ENCODE measurements at regions not wholly inside any gene's neighbourhood (a gene's known extent, or its start where the extent isn't known, plus 50 kb on each side); places are given as distances from the start of the nearest gene placed in this dataset.

DNA sequence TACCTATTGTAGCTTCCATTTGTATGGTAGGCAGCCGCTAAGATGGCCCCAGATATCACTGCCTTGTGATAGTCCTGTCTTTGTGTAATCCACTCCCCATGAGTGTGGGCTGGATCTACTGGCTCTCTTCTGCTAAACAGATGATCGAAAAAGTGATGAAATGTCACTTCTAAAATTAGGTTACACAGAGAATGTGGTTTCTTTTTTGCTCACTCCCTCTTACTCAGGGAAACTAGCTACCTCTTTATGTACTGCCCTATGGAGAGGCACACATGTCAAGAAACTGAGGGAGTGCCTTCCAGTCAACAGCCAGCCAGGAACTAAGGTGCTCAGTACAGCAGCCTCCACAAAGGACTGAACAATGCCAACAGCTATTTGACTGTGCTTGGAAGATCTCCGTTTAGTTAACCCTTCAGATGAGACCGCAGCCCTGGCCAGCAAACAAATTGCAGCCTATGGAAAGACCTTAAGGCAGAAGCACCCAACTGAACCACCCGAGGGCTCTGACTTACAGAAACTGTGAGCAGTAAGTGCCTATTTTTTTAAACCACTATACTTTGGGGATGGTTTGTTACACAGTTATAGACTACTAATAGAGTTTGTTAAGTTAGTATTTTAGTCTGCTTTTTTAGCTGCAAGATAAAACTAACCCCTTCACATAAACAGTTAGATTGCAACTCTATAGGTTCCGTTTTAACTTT is 113.2 kb upstream of the MAF start:
- DNase-seq (ENCODE audit: low spot score): no peak

GRCh38 chr16:79712276-79712675 is 111.7 kb upstream of the MAF start:
- no peak for DNase-seq (ENCODE audit: low spot score)

- DNase-seq (ENCODE audit: low spot score): no peak
These were observed 107.3 kb upstream of the MAF start for GRCh38 chr16:79707876-79708275.

DNA sequence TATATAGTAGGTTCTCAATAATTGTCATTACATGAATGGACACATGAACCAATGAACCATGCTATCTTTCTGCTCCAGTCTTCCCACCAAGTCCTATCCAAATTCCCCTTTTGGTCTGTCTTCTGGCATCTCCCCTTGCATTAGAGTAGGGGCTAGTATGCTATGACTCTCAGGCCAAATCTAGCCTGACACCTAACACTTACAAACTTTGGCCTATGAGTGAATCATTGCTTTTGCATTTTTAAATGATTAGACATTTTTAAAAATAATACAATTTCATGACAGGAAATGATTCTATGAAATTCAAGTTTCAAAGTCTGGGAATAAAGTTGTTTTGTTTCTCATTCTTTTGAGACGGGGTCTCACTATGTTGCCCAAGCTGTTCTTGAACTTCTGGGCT is 102.5 kb upstream of the MAF start:
- DNase-seq (ENCODE audit: low spot score): no peak

DNA sequence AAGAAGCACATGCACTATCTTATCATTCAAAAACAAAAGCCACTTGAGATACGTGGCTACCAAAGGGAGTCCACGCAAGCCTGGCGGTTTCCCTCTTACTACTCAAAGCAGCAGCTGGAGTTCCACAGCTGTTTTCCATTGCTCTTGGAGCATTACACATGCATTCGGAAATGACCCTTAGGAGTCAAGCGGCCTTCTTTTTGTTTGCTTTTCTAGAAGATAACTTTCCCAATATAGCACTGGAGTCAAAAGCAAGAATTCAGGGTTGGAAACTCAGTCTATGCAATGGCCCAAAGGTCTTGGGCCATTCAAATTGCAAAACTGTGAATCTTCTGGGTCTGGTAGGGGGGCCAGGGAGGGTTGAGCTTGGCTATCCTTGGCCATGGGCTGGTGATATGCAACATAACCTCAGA is 97.8 kb upstream of the MAF start:
- no peak for DNase-seq (ENCODE audit: low spot score)

DNA sequence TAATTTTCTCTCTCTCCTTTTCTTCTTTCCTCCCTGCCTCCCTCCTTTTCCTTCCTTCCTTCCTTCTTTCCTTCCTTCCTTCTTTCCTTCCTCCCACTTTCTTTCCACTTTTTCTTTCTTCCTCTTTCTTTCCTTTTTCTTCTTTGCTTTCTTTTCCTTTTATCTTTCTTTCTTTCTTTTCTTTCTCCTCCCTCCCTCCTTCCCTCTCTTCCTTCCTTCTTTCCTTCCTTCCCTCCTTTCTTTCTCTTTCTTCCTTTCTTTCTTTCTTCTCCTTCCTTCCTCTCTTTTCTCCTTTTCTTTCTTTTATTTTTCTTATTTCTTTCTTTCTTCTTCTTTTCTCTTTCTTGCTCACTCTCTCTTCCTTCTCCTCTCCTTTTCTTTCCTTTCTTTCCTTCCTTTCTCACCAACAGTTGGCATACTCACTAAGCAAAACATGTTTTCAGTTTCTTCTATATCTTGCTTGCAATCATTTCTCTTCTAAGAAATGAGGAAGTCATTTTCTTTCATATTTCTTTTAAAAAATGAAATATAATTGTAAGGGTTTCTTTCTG is 97.1 kb upstream of the MAF start:
- DNase-seq (ENCODE audit: low spot score): no peak

DNA sequence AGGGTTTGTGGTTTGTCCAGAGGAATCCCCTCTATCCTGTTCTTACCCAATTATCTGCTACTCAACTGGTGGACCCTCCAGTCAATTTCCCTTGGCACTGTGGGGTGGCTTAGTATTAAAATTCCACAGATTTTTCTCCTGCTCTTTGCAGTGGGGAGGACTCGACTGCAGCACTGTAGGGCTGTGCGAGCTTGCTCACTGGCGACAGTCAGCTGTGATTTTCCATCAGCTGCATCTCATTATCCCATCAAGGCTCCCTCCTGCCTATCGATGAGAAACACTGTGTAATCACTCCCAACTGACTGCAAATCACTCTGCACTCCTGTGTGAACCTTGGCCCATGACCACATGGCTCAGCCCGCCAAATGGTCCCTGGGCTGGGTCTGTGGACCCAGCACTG is 90.5 kb upstream of the MAF start:
- DNase-seq (ENCODE audit: low spot score): no peak

- no peak for DNase-seq (ENCODE audit: low spot score)
These were observed 89.6 kb upstream of the MAF start for GRCh38 chr16:79690159-79690558.

- no peak for DNase-seq (ENCODE audit: low spot score)
These were observed 87.0 kb upstream of the MAF start for GRCh38 chr16:79687249-79688130.

GRCh38 chr16:79685871-79686270 is 85.3 kb upstream of the MAF start:
- no peak for DNase-seq (ENCODE audit: low spot score)

DNA sequence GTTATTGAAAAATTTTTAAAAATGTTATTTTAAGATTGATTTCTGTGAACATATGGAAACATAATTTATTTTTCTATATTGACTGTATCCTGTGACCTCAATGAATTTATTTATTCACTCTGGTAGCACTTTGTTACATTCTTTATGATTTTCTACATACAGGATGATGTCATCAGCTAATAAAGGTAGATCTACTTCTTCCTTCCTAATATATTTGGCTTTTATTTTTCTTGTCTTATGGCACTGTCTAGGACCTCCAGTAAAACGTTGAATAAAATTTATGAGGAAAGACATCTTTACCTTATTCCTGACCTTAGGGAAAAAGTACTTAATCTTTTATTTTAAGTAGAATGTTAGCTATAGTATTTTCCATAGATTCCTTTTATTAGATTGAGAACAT is 78.8 kb upstream of the MAF start:
- no peak for DNase-seq (ENCODE audit: low spot score)

DNA sequence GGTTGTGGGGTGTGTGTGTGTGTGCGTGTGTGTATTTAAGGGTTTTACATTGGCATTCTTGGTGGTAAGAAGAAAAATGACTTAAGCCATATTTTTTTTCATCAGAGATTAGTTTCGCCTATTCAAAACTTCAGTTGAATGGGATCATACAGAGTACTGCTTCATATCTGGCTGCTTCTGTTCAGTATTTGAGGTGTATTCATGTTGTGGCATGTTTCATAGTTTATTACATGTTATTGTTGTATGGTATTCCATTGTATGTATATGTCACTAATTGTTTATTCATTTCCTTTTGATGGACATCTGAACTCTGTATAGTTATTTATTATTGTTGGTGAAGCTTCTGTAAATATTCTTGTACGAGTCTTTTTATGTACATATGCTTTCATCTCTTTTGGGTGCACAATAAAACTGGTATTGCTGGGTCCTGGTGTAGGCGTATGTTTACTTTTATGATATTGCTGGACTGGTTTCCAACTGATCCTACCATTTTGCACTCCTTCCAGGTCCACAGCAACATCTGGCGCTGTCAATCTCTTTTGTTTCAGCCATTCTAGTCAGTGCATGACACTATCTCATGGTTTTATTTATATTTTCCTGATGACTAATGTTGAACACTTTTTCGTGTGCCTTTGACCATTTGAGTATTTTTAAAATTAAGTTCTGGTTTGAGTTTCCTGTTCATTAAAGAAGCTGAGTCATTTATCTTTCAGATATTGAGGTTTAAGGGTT is 77.4 kb upstream of the MAF start:
- DNase-seq (ENCODE audit: low spot score): no peak

- DNase-seq (ENCODE audit: low spot score): no peak
These were observed 73.1 kb upstream of the MAF start for GRCh38 chr16:79673635-79674034.

- DNase-seq (ENCODE audit: low spot score): no peak
These were observed 72.0 kb upstream of the MAF start for GRCh38 chr16:79672524-79672923.

DNA sequence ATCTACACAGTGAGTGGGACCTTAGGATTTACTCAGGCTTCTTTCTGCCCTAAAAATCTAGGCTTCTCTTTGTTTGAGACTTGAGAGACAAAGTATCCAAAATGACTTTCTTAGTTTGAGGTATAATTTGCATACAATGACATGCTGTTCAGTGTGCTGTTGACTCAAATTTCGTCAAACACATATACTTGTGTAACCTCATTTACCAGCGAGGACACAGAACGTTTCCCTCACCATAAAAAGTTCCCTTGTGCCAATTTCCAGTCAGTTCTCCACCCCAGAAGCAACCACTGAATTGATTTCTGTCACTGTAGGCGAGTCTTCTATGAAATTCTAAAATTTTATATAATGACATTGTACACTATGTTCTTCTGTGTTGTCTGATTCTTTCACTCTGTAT is 68.0 kb upstream of the MAF start:
- no peak for DNase-seq (ENCODE audit: low spot score)

- DNase-seq (ENCODE audit: low spot score): no peak
These were observed 65.4 kb upstream of the MAF start for GRCh38 chr16:79665970-79666369.

DNA sequence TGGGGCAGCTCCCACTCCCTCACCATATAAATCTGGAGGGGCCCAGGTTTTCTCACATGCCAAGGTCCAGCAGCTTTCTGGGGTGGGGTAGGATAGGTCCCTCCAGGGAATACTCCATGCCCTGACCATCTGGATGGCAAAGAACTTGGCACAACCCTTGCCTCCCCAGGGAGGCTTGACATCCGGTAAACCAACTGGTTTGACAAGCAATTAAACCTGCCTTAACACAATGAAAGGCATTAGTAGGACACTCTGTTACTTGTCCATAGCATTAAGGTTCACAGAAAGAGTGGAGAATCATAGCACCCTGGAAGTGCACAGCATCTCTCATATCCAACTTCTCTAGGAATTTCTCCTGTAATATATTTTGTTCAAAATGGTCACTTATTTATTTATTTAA is 63.9 kb upstream of the MAF start:
- DNase-seq (ENCODE audit: low spot score): no peak

DNA sequence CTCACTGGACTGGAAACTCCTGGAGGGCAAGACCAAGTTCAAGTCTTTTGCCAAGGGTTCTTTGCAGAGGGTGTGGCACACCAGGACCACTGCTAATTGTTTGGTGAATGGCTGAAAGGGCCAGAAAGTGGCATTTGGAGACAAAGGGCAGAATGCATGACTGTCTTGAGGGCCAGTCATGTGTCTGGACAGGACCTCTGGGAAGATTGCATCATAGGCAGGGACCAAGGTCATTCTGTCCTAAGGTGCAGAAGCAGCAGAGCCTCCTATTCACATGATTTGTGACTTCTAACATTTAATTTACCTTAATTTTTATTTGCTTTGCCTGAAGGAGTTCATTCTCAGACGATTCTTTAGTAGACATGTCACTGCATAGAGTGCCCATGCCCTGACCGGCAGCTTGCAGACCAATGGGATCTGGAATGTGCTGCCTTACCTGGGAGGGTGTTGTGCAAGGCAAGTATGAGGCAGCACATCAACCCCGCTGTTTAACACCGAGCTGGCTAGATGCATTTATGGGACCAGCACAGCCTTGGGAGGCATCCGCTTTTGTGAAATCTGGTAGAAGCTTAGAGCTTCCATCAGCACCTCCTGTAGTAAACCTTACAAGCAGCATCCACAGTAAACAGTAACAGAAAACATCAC is 62.3 kb upstream of the MAF start:
- no peak for DNase-seq (ENCODE audit: low spot score)

DNA sequence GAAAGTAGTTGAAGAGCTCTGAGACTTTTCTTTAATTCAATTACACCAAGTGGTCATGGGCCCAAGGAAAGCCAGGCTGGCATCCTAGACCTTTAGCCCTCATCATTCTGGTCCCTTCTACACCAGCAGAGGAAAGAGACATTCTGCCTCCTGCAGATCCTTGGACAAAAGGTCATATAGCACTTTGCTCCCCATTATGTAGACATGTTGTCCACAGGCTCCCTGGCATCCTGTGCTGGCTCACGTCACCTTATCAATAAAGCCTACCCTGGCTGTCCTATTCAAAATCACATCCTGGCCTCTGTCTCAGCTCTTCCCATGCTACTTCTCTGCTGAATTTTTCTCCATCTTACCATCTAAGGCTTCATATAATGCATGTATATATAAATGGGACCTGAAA is 61.6 kb upstream of the MAF start:
- DNase-seq (ENCODE audit: low spot score): no peak

DNA sequence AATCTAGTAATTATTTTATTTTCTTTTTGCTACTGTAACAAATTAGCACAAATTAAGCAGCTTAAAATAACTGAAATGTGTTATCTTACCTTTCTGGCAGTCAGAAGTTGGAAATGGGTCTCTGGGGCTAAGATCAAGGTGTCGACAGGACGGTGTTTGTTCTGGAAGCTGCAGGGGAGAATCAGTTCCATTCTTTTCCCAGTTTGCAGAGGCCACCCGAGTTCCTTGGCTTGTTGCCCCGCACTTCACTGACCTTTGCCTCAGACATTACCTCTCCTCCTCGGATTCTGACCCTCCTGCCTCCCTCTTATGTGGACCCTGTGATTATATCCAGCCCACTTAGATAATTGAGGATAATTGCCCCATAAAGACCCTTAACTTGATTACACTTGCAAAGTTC is 61.0 kb upstream of the MAF start:
- DNase-seq (ENCODE audit: low spot score): no peak

GRCh38 chr16:79659344-79659743 is 58.8 kb upstream of the MAF start:
- DNase-seq (ENCODE audit: low spot score): no peak

All from kidney capillary endothelial cell (primary cell).